NCI-H1436 treated with DMSO at 0.1 percent for 48 hours (cell line): ENCODE measurements at regions not wholly inside any gene's neighbourhood (a gene's known extent, or its start where the extent isn't known, plus 50 kb on each side); places are given as distances from the start of the nearest gene placed in this dataset.
"Not testable (repeated sequence)": the region's sequence is repeated elsewhere in the genome, so short reads cannot be mapped to it uniquely, and the experiment has no call there.

Experiments
- DNase-seq: peaks from one replicate; lab custom pipeline; 2025; lab: John Stamatoyannopoulos, UW

DNA sequence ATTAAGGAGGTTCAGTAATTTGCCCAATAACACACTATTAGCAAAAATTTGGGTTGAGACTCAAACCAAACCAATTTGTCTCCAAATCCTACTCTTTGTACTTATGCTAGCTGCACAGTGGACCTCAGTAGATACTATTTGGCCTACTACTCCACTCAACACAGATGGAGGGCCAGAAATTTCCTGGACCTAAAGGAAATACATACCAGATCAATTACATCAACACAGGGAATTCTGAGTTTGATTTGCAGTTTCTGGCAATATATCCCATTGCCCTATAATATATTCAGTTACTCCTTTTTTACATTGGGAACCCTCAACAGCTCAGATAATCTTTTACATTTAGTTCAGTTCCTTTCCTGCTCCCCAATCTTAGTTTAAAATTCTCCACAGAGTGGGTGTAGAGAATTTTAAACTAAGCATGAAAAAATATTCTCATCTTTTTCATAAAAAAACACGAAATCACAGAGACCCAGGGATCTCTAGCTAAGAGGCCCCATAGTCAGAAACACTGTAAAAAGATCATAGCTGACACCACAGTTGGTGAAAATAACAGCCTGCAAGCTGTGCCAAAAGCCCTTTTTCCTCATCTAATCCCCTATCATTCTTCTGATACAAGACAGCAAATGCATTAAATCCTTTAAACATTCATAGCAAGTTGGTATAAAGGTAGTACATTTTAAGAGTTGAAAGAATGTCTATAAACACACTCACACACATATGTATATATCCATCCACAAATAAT lies 317.7 kb upstream of the ESRRG start:
- no peak for DNase-seq

DNA sequence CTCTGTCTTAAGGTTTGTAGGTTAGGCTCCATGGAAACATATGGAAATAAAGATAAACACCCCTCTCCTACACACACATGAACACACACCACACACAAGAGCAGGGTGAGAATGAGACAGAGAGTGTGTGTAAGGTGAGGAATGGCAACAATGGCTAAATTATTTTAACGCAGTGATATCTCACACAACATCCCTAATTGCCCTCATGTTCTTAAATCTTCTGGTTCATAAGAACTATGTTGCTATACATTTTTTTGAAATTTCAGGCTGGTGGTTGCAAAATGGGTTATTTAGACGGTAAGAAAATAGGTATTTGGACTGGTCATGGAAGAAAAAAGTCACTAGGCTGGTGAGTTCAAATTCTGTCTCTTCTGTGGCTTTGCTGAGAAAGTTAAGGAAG lies 316.7 kb upstream of the ESRRG start:
- DNase-seq, result no peak

DNA sequence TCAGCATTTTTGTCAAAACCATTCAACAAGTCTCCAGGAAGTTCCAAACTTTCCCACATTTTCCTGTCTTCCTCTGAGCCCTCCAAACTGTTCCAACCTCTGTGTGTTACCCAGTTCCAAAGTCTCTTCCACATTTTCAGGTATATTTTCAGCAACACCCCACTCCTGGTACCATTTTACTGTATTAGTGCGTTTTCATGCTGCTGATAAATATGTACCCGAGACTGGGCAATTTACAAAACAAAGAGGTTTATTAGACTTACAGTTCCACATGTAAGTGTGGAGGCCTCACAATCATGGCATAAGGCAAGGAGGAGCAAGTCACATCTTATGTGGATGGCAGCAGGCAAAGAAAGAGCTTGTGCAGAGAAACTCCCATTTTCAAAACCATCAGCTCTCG lies 315.9 kb upstream of the ESRRG start:
- DNase-seq, result not testable (repeated sequence)

DNA sequence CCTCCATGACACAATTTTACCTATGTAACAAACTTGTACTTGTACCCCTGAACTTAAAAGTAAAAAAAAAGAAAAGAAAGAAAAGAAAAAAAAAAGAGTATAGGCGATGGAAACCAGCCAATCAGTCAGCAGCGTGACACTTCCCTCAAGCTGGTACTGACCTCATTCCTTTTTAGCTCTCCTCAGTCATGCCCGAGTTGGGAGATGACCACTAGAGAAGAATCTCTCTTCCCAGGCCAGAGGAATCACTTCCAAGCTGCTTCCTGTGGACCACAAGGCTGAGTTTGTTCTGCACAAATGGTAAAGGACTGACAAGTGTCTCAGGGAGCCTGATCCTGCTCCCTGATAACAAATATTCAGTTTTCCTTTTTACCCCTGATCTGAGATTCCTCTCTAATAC lies 313.5 kb upstream of the ESRRG start:
- DNase-seq, result no peak

DNA sequence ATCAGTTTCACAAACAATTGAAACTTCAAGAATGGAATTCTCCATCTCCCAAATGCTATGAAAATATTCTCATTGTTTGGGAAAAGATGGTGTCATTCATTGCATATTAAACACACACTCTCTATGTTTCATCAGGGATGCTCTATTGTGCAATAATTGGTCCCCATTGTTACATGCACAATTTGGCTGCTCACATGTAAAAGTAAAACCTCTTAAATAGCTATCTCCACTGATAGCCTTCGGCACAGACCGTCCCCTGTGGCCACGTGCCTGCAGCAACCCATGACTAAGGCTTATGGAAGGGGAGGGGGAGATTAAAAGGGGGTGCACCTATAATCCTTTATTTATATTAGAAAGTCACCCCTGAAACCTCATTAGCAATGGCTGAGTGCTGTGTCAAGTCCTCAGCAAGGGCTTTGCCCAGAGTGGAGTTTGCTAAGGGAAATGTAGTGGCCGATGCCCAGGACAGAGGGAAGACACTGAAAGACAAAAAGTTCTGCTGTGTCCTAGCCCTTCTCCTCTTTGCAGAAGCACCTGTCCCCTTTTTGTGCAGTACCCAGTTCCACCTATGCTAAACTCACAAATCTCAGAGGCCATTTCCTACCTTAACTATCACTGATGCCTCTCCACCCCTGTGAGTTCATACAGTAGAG lies 309.6 kb upstream of the ESRRG start:
- no peak for DNase-seq

DNA sequence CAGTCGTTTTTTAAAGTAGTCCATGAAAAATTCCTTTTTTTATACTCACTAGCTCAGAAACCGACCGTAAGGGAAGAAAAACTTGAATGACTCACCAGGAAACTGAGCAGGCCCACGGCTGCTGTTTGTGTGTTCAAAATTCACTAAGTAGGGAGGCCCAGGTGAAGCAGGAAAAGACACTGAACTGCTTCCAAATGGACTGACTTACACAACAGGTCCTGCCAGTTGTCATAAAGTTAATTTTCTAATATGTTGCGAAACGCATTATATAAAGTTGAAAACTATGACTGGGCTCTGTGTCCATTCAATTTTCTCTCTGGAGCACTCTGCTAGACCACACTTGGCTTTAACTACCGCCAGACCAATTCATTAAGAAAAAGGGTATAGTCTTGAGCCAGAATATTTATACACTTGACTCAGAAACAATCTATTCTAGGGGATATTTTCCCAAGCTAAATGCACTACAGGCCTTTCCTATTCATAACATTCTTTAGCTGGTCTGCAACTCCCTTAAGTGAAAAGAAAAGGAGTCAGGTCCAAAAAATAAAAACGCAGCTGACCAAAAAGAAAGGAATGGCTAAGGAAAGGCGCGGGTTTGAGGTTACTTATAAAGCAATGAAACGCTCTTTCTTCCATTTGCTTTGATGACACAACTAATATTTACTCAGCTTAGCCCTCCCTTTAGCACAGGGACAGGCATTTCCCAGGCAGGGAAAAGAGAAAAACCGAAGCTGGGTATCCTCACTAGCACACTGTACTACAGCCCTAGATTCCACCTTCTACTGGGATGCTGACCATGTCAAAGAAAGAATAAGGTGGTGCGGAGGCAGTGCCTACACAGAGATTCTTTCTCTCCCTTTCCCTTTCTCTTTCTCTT lies 306.3 kb upstream of the ESRRG start:
- no peak for DNase-seq

DNA sequence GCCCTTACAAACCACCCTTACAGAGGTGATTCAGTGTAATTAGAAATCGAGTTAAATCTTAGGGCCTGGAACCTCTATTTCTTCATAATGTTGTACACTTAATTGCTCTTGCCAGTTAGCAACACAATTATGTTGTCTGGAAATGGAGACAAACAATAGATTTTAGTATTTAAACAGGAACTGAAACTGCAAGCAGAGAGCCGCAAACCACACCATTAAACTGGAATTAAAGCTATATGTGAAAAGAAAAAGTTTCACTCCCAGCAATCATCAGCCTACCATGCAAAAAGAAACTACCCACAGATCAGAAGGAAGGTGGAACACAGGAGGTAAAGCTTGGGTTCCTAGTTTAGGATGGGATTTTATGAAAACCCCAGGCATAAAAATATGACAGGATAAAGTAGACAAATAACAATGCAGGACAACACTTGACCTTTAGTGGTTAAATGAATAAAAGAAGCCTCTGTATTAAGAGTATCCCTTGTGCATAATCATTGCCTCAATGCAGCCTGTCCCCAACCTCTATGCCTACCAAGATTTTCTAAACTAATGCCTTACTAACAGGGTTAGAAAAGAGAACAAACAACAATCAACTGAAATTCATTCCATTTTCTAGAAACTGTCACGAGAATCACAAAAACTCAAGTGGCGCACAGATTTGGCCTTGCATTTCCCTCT lies 304.3 kb upstream of the ESRRG start:
- no peak for DNase-seq

DNA sequence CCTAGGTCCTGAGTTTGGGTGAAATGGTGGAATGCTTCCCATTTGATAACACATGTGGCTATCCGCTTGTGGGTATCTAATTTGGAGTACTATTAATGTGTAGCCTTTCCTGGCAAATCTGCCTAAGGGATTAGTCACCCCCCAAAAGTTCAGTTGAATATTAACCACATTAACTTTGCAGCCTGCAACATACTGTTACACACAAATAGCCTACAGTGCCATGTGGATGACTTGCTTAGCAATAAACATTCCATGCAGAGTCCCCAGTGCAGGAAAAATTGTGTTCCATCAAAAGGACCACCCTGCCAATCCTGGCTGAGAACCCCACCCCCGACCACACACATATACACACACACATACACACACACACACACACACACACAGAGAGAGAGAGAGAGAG lies 303.3 kb upstream of the ESRRG start:
- no peak for DNase-seq

DNA sequence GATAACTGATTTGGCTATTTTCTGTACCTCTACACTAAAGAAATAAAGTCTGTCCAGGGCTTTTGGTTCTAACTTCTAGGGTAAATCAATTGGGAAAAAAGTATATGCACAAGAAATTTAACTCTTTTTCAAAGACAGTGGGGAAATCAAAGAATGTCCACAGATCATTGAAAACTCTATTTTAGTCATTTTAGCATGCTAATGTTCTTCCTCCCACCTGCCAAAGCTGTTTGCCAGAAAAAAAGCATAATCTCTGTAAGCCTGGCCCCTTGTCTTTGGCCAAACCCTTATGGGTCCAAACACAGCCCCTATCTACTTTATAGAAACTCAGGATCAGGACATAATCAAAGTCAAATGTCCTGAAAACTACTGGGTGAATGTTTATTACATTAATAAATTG lies 302.2 kb upstream of the ESRRG start:
- DNase-seq, result no peak

DNA sequence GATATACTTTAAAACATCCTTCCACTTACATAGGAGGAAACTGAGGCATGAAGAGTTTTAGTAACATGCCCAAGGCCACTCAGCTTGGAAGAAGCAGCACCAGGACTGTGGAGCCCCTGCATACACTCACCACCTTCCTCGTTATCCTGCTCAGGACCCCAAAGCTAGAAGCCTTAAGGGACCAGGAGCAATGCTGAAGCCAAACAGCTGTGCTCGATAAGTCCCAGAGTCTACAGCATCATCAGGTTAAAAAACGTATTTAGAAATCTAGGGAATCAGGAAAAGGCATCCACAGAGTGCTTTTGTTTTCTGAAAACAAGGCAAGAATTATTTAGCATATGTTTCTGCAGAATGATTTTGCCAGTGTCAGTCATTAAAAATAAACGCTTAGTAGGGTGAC lies 301.7 kb upstream of the ESRRG start:
- no peak for DNase-seq

DNA sequence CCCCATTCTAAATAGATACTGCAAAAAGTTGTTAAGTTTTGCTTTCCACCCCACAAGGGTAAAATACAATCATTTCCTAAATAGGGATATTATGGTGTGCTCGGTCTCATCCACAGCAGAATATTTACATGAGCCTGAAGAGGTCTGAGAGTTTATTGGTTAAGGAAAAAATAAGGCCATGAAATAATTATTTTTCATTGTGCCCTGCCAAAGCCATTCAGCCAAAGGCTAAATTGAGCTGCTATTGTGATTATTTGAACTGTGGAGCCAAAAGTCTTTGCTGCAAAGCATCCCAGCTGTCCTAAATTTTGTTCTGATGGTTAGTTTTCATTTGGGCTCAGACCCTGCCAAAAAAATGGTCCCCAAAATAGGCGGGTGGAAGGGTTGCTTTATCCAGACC lies 298.7 kb upstream of the ESRRG start:
- no peak for DNase-seq

DNA sequence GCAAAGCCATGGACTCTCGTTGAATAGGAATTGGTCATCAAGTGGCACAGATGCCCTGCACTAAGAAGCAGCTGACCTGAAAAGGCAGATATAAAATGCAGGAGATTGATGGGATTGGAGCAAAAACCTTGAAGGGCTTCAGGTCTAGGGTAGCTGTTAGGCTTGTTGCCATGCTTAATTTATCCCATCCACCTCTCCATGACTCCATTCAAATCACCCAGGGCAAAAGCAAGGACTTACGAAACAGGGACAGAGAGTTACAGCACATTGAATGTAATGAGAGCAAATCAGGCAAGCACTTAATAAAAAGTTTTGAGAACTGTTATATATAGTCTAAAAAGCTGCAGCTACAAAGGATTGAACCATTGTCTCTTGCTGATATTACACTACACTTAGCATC lies 298.2 kb upstream of the ESRRG start:
- no peak for DNase-seq

DNA sequence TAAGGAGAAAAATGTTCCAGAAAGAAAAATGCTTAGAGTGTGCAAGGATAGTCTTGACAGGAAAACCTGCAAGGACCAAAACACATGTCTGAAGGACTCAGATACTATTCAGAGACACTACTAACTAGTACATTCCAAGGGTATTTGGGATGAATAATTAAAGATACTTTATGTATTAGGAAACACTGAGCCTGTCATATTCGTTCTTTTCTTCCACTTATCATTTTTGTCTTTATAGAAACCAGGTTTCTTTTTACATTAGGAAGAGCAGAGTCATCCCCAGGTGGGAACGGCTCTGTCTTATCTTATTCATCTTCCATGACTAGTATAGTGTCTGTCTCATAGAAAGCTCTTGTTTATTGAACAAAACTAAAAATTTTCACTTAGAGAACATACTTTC lies 296.2 kb upstream of the ESRRG start:
- DNase-seq, result no peak

DNA sequence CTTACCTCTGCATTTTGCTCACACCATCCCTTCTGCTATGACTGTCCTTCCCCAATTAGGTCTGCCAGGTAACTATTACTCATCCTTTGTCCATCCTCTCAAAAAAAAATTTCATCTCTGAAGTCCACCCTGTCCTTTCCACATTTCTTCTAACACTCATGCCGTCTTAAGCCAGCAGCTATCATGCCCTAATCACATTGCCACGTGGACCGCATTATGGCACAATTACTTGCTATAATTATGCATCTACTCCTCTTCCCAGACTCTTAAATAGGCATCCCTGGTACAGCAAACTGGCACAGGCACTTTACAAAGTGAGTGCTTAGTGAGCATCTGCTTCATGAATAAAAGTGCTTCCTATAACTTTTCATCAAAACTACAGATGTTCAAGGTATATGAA lies 295.4 kb upstream of the ESRRG start:
- no peak for DNase-seq

DNA sequence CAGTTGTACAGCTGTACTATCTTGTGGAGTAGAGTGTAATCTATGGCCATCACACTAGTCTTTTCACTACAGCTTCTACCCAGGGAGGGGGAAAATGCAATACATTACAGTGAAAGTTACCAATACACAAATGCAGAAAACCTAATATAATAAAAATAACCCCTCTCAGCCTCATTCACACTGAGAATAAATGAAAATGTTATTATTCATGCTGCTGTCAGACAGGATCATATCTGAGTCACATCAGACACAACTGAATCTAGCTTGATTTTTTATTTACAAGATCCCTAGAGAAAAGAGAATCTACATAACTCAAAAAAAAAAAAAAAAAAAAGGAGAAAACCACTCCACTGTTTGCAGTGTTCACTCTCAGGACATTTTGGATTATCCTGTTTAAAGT lies 293.9 kb upstream of the ESRRG start:
- DNase-seq, result no peak

DNA sequence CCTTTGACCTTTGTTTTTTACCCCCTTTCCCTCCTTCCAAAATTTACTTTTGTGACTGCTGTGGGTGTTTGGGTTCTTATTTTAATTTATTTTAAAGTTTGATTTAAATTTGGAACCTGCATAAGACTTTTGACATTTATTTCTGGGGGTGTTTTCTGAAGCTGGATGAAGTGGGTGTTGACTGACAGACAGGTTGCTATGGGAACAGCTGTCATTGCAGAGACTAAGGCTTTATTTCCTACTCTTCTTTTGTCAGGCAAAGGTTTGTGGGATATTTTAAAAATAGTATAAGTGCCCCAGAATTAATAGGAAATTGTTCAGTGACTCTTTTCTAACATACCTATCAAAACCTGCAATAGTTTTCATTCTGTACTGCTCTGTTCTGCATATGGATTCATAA lies 290.8 kb upstream of the ESRRG start:
- DNase-seq, result no peak

DNA sequence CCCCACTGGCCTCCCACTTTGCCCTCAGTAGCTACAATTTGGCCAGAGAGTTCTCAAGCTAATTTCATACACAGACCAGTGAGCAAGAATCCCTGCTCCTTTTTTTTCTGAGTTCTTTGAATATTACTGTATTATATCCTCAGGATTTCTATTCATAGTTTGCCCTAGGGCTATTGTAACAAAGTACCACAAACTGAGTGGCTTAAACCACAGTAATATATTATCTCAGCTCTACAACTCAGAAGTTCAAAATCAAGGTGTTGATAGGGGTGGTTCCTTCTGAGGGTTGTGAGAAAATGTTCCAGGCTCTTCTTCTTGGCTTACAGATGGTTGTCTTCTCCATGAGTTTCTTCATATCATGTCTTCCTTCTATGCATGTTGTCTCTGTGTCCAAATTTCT lies 289.4 kb upstream of the ESRRG start:
- no peak for DNase-seq

DNA sequence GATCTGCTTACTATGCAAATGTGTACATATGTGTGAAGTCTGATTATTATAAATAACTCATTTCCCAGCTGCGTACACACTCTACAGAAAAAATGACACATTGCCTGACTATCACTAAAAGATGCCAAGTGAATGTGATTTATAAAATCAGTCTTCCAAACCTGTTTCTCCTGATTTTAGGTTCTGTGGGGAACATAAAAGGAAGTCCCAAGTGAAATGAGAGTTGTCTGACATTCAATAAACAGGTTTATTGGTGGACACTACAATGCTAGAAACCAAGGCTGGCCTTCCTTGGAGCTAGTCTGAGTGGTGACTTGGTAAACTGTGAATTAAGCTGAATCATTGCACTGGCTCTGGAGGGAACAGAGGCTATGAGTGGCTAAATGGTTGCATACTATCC lies 287.9 kb upstream of the ESRRG start:
- DNase-seq, result no peak

DNA sequence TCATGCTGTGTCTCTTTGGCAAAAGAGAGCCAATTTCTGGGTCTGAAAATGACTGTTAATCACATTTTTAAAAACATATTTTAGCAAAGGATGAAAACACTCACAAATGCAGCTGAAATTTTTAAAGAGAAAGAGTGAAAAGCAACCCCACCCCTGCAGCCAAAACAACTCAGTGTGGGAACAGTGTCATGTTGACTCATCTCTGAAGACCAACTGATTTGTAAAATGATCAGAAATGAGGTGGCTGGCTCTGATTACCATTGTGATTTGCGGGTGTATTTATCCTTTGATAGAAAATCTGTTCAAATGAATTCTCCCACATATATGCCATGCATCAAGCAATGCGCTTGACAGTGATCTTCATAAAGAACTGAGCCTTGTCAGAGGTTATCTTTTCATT lies 287.0 kb upstream of the ESRRG start:
- no peak for DNase-seq

DNA sequence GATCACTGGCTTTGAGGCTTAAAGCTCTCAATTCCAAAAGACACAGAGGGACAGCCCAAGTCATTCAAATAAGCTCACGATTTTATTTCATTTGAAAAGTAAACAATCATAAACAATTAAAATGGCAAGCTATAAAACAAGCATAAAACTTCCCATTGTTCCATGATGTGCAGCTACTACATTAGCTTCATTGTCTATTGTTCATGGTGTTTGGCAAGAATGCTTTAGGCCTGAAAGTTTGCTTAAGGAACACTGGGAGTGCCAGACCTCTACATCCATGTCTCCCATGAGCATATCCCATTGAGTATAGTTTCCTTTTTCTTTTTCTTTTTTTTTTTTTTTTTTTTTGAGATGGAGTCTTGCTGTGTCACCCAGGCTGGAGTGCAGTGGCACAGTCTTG lies 286.1 kb upstream of the ESRRG start:
- no peak for DNase-seq

DNA sequence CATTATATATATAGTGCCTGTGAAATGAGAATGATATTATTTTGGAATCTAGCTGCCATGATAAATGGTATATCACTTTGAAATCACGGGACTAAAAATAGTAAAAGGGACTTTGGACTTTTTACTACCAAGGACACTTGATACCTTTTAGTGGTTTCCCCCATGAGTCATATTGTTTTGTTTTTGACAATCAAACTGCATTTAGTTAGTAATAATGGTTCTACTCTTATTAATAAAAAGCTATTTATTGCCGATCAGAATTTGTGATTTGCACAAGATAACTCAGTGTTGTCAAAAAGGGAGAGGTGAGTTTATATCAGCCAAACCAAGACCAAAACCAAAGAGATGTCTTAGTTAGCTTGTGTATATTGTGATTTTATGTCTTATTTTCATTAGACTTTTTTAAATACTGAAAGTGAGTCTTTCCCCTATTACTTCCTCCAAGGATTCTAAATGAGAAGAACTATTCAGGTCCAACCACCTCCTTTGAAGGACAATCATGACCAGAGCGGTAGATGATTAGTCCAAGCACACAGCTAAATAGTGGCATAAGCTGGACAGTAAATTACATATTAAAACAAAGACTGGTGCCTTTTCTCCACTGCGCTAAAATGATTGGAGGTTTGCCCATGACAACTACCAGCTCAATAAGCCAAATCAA lies 281.7 kb upstream of the ESRRG start:
- DNase-seq, result no peak

DNA sequence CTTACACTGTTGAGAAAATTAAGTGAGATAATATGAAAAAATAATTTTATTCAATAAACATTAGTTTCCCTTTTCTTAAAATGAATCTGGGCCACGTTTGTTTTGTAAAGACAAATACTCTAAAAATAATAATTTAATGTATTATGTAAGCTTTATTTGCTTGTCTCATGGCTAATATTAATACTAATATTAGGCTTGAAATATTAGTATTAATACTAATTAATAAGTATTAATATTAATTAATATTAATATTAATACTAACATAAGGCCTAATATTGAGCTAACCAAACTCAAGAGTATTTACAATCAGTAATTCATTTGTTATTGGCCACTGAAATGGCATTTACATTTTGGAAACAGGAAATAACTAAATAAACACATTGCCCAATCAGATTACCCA lies 280.1 kb upstream of the ESRRG start:
- DNase-seq, result no peak
